ENCODE measurements at regions not wholly inside any gene's neighbourhood (a gene's known extent, or its start where the extent isn't known, plus 50 kb on each side); places are given as distances from the start of the nearest gene placed in this dataset.

DNA sequence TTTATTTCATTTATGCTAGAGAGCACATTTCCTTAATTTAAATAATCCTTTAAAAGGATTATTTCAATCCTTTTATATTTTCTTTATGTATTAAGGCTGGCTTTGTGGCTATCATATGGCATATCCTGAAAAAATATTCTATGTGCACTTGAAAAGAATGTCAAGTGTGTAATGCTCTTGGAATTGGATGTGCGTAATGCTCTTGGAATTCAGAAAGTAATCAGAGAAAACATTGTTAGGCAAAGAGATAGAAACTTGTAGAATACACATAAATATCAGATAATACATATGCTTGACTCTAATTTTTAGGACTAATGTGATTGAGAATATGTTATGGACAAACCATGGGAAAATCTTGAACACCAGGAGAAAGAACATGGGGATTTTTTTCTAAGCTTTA is 197.5 kb upstream of the COL3A1 start:
- no peak overlapping the region for H3K4me3 ChIP-seq (replicated peaks; ENCODE audit: low read depth, low read length)
- H3K36me3 ChIP-seq (ENCODE audit: control insufficient read depth, insufficient read depth, low read length) = no peaks in the 10 kb centered on the region
- no peak for DNase-seq (ENCODE audit: extremely low read depth, insufficient read length)
- H3K27me3 ChIP-seq (replicated peaks; ENCODE audit: control insufficient read depth, insufficient read depth, low read length) = no peaks in the 10 kb centered on the region
- TF ChIP-seq, protein P1, sequence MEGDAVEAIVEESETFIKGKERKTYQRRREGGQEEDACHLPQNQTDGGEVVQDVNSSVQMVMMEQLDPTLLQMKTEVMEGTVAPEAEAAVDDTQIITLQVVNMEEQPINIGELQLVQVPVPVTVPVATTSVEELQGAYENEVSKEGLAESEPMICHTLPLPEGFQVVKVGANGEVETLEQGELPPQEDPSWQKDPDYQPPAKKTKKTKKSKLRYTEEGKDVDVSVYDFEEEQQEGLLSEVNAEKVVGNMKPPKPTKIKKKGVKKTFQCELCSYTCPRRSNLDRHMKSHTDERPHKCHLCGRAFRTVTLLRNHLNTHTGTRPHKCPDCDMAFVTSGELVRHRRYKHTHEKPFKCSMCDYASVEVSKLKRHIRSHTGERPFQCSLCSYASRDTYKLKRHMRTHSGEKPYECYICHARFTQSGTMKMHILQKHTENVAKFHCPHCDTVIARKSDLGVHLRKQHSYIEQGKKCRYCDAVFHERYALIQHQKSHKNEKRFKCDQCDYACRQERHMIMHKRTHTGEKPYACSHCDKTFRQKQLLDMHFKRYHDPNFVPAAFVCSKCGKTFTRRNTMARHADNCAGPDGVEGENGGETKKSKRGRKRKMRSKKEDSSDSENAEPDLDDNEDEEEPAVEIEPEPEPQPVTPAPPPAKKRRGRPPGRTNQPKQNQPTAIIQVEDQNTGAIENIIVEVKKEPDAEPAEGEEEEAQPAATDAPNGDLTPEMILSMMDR (IDR thresholded peaks at IDR 0.05; ENCODE audit: insufficient read depth, low read length, poor library complexity, severe bottlenecking) = no peak

DNA sequence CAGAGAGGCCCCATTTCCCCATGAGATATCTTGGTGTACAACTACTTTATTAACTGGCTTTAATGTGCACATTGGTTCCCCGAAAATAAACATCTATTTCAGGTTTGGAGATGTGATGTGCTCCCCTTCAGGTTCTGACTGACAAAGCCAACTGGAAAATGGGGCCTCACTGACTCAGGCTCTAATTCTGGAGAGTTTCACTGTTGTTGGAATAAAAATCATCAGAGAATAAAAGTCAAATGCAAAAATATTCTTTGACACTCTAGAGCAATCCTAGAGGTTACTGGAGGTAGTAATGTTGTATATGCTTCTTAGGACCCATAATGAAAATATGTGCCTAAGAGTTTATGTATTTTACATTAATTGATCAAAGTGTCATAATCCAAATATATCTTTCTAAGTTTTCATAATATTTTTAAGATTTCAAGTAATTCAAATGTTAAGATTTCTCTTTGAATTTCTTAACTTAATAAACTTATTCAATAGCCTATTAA is 189.9 kb upstream of the COL3A1 start:
- Histone ChIP-seq H3K4me3 (replicated peaks; ENCODE audit: low read depth, low read length) (no peak overlapping the region), H3K36me3 (ENCODE audit: control insufficient read depth, insufficient read depth, low read length) (no peaks in the 10 kb centered on the region), H3K27me3 (replicated peaks; ENCODE audit: control insufficient read depth, insufficient read depth, low read length) (no peaks in the 10 kb centered on the region)
- no peak for DNase-seq (ENCODE audit: extremely low read depth, insufficient read length)
- TF ChIP-seq, protein P1 (IDR thresholded peaks at IDR 0.05; ENCODE audit: insufficient read depth, low read length, poor library complexity, severe bottlenecking) = no peak

DNA sequence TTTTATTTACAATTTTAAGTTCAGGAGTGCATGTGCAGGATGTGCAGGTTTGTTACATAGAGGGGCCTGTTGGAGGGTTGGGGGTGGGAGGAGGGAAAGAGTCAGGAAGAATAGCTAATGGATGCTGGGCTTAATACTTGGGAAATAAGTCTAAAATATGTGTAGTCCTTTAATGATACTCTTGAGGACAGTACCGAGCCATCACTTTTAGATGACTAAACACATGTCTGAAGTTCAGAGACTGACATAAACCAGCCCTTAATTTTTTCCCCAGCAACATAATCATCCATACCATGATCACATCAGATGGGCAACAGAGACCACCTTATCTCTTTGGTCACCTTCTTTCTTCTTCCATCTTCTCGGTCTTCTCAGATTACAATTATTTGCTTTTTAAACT is 189.1 kb upstream of the COL3A1 start:
- no peak for DNase-seq (ENCODE audit: extremely low read depth, insufficient read length)
- no peak overlapping the region for H3K4me3 ChIP-seq (replicated peaks; ENCODE audit: low read depth, low read length)
- TF ChIP-seq, protein P1 (IDR thresholded peaks at IDR 0.05; ENCODE audit: insufficient read depth, low read length, poor library complexity, severe bottlenecking) = no peak

DNA sequence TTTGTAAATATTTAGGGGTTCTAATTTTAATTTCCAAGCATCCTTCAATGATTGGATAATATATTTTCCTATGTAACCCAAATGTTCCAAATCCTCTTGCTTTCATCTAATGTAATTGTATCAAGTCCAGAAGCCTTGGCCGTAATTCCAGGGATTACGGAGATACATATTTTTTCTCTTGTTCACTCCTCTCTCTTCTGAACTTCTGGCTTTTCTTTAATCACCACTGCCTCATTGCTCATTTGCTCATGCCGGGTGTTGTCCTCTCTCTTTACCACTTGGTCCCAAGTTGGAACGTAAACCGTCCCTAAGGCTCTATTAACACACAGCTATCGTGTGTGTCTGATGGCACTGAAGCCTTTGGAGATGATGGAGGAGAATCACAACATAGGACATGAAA is 188.7 kb upstream of the COL3A1 start:
- Histone ChIP-seq H3K36me3 (ENCODE audit: control insufficient read depth, insufficient read depth, low read length) (no peaks in the 10 kb centered on the region), H3K4me3 (replicated peaks; ENCODE audit: low read depth, low read length) (no peak overlapping the region), H3K27me3 (replicated peaks; ENCODE audit: control insufficient read depth, insufficient read depth, low read length) (no peaks in the 10 kb centered on the region)
- DNase-seq (ENCODE audit: extremely low read depth, insufficient read length) = no peak
- TF ChIP-seq, protein P1 (IDR thresholded peaks at IDR 0.05; ENCODE audit: insufficient read depth, low read length, poor library complexity, severe bottlenecking) = no peak

More for the DNA sequence above, 189.1 kb upstream of the COL3A1 start:
- no peaks in the 10 kb centered on the region for H3K27me3 ChIP-seq (replicated peaks; ENCODE audit: control insufficient read depth, insufficient read depth, low read length)
- no peaks in the 10 kb centered on the region for H3K36me3 ChIP-seq (ENCODE audit: control insufficient read depth, insufficient read depth, low read length)

DNA sequence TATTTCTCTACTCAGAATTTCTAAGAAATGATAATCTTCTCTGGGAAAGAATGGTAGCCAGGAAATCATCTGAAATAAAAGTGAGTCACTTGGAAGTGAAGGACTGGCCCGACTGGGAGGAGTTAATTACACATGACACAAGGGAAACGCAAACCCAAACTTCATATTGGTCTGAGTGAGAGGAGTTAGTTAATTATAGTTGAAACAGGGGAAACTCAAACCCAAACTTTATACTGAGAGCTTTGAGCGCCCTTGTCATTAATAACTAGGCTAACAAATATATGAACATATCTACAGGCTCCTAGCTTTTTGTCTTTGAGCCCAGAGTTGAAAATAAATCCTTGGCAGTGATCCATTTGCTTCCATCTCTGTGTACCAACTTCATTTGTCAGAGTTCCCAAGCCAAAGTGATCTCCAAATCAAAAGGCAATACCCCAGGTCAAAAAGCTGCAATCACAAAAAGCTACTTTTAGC is 187.8 kb upstream of the COL3A1 start:
- DNase-seq (ENCODE audit: extremely low read depth, insufficient read length) = no peak
- TF ChIP-seq, protein P1 (IDR thresholded peaks at IDR 0.05; ENCODE audit: insufficient read depth, low read length, poor library complexity, severe bottlenecking) = no peak
- Histone ChIP-seq H3K36me3 (ENCODE audit: control insufficient read depth, insufficient read depth, low read length) (no peaks in the 10 kb centered on the region), H3K4me3 (replicated peaks; ENCODE audit: low read depth, low read length) (no peak overlapping the region), H3K27me3 (replicated peaks; ENCODE audit: control insufficient read depth, insufficient read depth, low read length) (no peaks in the 10 kb centered on the region)

Measured in GM06990 (cell line).